HG02938 (cell line): ENCODE measurements at regions not wholly inside any gene's neighbourhood (a gene's known extent, or its start where the extent isn't known, plus 50 kb on each side); places are given as distances from the start of the nearest gene placed in this dataset.
"Not testable (repeated sequence)": the region's sequence is repeated elsewhere in the genome, so short reads cannot be mapped to it uniquely, and the experiment has no call there.

Experiments
- ATAC-seq: cut with Tn5 transposase; IDR thresholded peaks from one replicate; pipeline ENCODE4 v1.9.1; 2021; ENCODE audit warnings: mild to moderate bottlenecking, moderate library complexity; ENCODE audit not compliant: unreplicated experiment

DNA sequence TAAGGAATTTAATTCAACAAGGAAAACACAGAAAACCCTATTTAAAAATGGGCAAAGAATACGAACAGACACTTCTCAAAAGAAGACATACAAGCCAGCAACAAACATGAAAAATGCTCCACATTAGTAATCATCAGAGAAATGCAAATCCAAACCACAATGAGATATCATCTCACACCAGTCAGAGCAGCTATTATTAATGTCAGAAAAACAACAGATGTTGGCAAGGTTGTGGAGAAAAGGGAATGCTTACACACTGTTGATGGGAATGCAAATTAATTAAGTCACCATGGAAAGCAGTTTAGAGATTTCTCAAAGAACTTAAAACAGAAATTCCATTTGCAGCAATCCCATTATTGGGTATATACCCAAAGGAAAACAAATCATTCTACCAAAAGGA is 55.2 kb downstream of the GCC1 start:
- no peak for ATAC-seq

DNA sequence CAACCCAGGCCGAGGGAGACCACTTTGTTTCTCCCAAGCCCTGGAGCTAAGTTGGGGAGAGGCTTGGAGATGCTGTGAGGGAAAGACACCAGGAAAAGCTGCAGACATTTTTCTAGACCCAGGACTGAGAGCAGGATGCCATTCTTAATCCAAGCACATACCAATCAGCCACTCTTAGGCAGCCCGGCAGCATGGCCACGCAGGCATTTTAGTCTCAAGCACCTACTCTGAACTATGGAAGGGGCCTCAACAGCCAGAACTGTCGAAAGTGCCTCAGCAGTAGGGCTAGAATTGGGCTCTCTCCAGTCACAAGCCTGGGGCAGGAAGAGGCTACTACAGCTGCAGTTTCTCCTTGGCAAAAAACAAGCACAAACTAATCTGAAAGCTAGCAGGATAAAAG is 57.8 kb downstream of the GCC1 start:
- no peak for ATAC-seq

DNA sequence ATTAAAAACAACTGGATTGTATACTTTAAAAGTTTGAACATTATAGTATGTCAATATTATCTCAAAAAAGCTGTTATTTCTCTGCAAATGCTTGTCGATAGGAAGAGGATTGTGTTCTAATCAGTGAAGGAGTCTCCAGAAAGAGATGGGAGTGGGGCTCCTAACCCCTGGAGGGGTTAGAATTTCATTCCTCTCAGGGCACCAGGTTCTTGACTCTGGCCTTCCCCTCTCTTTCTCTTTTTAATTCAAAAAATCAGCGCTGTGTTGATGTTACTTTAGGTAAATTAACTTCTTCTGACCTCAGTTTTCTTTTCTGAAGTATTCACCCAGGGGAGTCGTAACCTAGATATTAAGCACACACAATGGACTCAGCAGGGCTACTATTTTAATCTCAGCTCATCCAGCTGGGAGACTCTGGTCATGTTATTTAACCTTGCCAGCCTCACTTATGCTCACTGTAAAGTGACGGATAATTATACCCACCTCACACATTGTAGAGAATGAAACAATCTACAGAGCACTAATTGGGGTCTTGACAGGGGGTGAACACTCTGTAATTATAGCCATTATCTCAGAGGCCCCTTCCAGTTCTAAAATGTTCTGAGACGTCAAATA is 59.4 kb downstream of the GCC1 start:
- ATAC-seq, result no peak

GRCh38 chr7:127516320-127516719 is 69.1 kb downstream of the GCC1 start:
- no peak for ATAC-seq

DNA sequence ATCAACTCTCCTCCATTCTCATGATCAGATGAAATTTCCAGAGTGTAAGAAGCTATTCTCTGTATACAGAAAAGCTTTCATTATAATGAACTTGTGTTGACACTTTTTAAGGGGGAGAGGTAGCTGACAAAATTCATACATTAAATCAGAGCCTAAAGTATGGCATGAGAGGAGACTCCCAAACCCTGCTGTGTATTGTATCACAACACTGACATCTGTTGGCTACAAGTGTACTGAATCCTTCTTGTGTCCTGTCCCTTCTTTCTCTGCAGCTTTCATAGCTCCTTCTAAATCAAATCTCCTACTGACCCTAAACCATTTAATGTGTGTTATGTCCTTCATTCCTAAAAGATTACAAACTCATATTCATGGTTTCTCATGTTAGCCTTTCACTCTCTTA is 70.9 kb downstream of the GCC1 start:
- no peak for ATAC-seq

DNA sequence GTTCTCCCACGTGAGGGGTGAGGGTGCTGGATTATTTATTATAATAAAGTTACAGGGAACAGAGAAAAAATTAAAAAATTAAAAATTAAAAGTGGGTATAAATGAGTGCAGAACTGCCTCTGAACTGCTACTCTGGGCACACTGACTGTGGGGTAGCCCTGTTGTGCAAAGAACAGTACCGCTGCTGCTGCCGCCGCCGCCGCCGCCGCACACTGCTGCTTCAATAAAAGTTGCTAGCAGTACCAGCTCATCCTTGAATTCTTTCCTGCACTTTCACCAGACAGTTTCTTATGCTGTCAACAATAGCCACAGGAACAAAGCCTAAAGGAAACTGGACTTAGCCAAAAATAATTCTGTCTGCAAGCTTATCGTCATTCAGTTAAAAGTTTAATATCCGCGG is 72.1 kb downstream of the GCC1 start:
- no peak for ATAC-seq

DNA sequence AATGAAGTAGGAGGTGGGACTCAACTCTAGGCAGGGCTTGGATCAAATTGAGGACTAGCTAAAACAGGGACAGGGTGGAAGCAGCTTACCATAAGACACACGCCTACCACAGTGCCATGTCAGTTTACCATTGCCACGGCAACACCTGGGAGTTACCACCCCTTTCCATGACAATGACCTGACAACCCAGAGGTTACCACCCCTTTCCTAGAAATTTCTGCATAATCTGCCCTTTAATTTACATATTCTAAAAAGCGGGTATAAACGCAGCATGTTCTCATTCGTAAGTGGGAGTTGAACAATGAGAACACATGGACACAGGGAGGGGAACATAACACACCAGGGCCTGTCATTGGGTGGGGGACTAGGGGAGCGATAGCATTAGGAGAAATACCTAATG is 72.7 kb downstream of the GCC1 start:
- no peak for ATAC-seq

- no peak for ATAC-seq
Observed at GRCh38 chr7:127504715-127505114, 80.7 kb downstream of the GCC1 start.

DNA sequence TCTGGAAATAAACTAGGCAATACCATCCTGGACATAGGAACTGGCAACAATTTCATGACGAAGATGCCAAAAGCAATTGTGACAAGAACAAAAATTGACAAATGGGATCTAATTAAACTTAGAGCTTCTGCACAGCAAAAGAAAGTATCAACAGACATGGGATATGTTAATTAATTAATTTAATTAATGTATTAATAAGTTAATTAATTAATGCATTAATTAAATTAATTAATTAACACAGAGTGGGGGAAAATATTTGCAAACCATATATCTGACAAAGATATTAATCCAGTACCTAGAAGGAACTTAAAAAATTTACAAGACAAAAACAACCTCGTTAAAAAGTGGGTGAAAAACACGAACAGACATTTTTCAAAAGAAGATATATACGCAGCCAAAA is 83.6 kb downstream of the GCC1 start:
- no peak for ATAC-seq

DNA sequence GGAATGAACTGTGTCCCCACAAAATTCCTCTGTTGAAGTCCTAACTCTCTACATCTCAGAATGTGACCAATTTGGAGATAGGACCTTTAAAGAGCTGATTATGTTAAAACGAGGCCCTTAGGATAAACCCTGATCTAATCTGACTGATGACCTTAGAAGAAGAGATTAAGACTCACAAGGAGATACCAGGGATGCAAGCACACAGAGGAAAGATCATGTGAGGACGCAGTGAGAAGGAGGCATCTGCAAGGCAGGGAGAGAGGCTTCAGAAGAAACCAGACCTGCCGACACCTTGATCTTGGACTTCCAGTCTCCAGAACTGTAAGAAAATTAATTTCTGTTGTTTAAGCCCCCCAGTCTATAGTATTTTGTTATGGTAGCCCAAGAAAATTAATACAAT is 94.9 kb upstream of the ZNF800 start:
- ATAC-seq, result no peak

GRCh38 chr7:127486654-127487053 is 94.1 kb upstream of the ZNF800 start:
- ATAC-seq, result no peak

GRCh38 chr7:127485482-127485881 is 93.0 kb upstream of the ZNF800 start:
- no peak for ATAC-seq

- no peak for ATAC-seq
Observed at GRCh38 chr7:127484954-127485353, 92.4 kb upstream of the ZNF800 start.

GRCh38 chr7:127478461-127478860 is 86.0 kb upstream of the ZNF800 start:
- no peak for ATAC-seq

DNA sequence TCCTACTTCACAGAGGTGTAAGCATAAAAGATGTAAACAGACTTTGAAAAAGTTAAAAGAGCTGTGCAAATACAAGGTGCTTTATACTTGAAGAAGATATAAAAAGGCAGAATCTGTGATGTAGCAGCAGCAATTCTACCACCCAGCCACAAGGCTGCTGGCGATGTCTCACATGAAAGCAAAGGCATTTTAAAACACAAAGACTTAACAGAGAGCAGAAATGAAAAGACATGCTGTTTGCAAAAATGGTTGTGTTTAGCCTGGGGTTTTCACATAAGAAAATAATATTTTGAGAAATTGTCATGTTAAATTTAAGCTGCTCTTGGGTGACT is 85.5 kb upstream of the ZNF800 start:
- no peak for ATAC-seq

GRCh38 chr7:127477295-127478023 is 85.0 kb upstream of the ZNF800 start:
- ATAC-seq, result no peak

- no peak for ATAC-seq
Observed at GRCh38 chr7:127476618-127477017, 84.1 kb upstream of the ZNF800 start.

DNA sequence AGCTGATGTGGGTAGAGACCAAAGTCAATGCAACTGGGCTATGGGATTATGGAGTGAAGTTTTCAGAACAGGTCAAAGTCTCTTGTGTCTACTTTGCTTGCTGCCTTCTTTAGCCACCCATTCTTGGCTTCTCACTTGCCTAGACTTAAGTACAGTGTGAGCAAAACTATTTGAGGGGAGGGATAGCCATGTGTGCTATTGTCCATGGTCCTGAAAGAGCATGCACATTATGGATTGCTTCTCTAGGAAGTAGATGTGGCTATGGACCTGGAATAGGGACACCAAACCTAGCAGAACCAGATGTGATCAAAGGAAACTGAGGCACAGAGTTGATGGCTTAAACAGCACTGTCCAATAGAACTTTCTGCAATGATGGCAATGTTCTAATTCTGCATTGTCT is 81.9 kb upstream of the ZNF800 start:
- ATAC-seq, result no peak

- ATAC-seq, result no peak
Observed at GRCh38 chr7:127473409-127473808, 80.9 kb upstream of the ZNF800 start.

GRCh38 chr7:127460077-127460476 is 67.6 kb upstream of the ZNF800 start:
- ATAC-seq, result no peak

DNA sequence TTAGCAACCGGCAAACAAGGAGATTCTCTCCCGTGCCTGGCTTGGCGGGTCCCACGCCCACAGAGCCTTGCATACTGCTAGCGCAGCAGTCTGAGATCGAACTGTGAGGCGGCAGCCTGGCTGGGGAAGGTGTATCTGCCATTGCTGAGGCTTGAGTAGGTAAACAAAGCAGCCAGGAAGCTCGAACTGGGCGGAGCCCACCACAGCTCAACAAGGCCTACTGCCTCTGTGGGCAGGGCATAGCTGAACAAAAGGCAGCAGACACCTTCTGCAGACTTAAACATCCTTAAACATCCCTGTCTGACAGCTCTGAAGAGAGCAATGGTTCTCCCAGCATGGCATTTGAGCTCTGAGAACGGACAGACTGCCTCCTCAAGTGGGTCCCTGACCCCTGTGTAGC is 58.8 kb upstream of the ZNF800 start:
- ATAC-seq, result not testable (repeated sequence)

DNA sequence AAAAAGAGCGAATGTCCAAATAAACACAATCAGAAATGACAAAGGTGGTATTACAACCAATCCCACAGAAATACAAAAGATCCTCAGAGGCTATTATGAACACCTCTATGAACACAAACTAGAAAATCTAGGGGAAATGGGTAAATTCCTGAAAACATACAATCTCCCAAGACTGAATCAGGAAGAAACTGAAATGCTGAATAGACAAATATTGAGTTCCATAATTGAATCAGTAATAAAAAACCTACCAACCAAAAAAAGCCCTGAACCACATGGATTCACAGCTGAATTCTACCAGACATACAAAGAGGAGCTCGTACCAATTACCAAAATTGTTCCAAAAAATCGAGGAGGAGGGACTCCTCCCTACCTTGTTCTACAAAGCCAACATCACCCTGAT is 56.1 kb upstream of the ZNF800 start:
- no peak for ATAC-seq

GRCh38 chr7:127447326-127447945 is 54.9 kb upstream of the ZNF800 start:
- peak; percentile 100 for ATAC-seq
